B cell (primary cell): ENCODE measurements at regions not wholly inside any gene's neighbourhood (a gene's known extent, or its start where the extent isn't known, plus 50 kb on each side); places are given as distances from the start of the nearest gene placed in this dataset.
"Not testable (repeated sequence)": the region's sequence is repeated elsewhere in the genome, so short reads cannot be mapped to it uniquely, and the experiment has no call there.

Source experiments
- ATAC-seq: fragments of 200-7000 bp; cut with Tn5 transposase; one replicate; pipeline ENCODE4 v1.10.0; 2021; ENCODE audit warnings: low read depth, mild to moderate bottlenecking, moderate number of reproducible peaks, moderate library complexity
- CTCF ChIA-PET: fragments of 350-600 bp; sonication (Branson Sonifier 250); formaldehyde crosslinking; loops from one replicate; lab custom pipeline; 2021; ENCODE audit warnings: antibody characterized with exemption, inconsistent platforms; lab: Charles Lee
- POLR2A ChIA-PET: fragments of 350-600 bp; sonication (Branson Sonifier 250); formaldehyde crosslinking; loops from one replicate; lab custom pipeline; 2021; ENCODE audit warnings: antibody characterized with exemption; lab: Charles Lee
- DNase-seq: peaks from one replicate; pipeline ENCODE4 v3.0.0; 2013
- H2AFZ ChIP-seq: 2 replicates; pipeline ENCODE4 v1.6.1; 2012; ENCODE audit warnings: mild to moderate bottlenecking, low read depth, low read length; ENCODE audit not compliant: insufficient read depth, poor library complexity, severe bottlenecking
- H3K27ac ChIP-seq, 2 donors: 1 replicate in 1 of 2; 2 replicates in 1 of 2; pipeline ENCODE4 v1.5.1; 2012 to 2013; ENCODE audit warnings: low read length in 2 of 2, mild to moderate bottlenecking in 2 of 2, moderate library complexity in 1 of 2
- H3K27me3 ChIP-seq, 4 experiments: fragments of 200-600 bp in 1 of 4; sonication (generic) in 1 of 4; replicated peaks in 1 of 4; 1 replicate in 2 of 4; 2 replicates in 2 of 4; pipeline versions ENCODE4 v1.6.1 to v1.7.0; 2013 to 2016; ENCODE audit warnings: low read length in 3 of 4, mild to moderate bottlenecking in 2 of 4, mixed read lengths in 1 of 4, moderate library complexity in 1 of 4; ENCODE audit not compliant: insufficient read depth in 4 of 4, control insufficient read depth in 3 of 4; ENCODE audit errors: control extremely low read depth in 1 of 4
- H3K36me3 ChIP-seq, 2 experiments: replicated peaks in 1 of 2; 1 replicate in 1 of 2; 2 replicates in 1 of 2; pipeline versions ENCODE4 v1.6.1 to v1.7.1; 2013; ENCODE audit warnings: low read length in 1 of 2; ENCODE audit not compliant: insufficient read depth in 2 of 2, control insufficient read depth in 1 of 2; ENCODE audit errors: control extremely low read depth in 1 of 2, extremely low read depth in 1 of 2
- H3K4me1 ChIP-seq, 2 donors: fragments of 200-600 bp in 1 of 2; sonication (generic) in 1 of 2; 1 replicate in 1 of 2; 2 replicates in 1 of 2; pipeline versions ENCODE4 v1.5.1 to v1.6.1; 2013 to 2017; ENCODE audit warnings: low read length in 2 of 2; ENCODE audit not compliant: control insufficient read depth in 2 of 2, insufficient read depth in 2 of 2
- H3K4me2 ChIP-seq: replicated peaks from 2 replicates; pipeline ENCODE3; 2012; ENCODE audit warnings: mild to moderate bottlenecking, low read depth, low read length; ENCODE audit not compliant: poor library complexity, severe bottlenecking
- H3K4me3 ChIP-seq, 5 experiments: fragments of 200-600 bp in 1 of 5; sonication (generic) in 1 of 5; 1 replicate in 3 of 5; 2 replicates in 2 of 5; pipeline versions ENCODE4 v1.5.1 to v1.7.0; 2011 to 2016; ENCODE audit warnings: low read length in 4 of 5, mild to moderate bottlenecking in 4 of 5, low read depth in 2 of 5, control low read depth in 1 of 5, moderate library complexity in 1 of 5; ENCODE audit not compliant: insufficient read depth in 1 of 5; ENCODE audit errors: control extremely low read depth in 1 of 5, extremely low read depth in 1 of 5
- H3K79me2 ChIP-seq: fragments of 200-600 bp; sonication (generic); one replicate; pipeline ENCODE4 v1.6.0; 2016; ENCODE audit warnings: low read length; ENCODE audit not compliant: control insufficient read depth, insufficient read depth
- H3K9ac ChIP-seq: fragments of 200-600 bp; sonication (generic); 2 replicates; pipeline ENCODE4 v1.6.1; 2017; ENCODE audit warnings: mild to moderate bottlenecking, low read length, moderate library complexity
- H3K9me3 ChIP-seq, 3 donors: one replicate each; pipeline versions ENCODE4 v1.6.1 to v1.7.1; 2013; ENCODE audit warnings: low read length in 2 of 3; ENCODE audit not compliant: control insufficient read depth in 2 of 3, insufficient read depth in 1 of 3; ENCODE audit errors: control extremely low read depth in 1 of 3
- H4K20me1 ChIP-seq: 2 replicates; pipeline ENCODE4 v1.6.0; 2012; ENCODE audit warnings: mild to moderate bottlenecking, low read length; ENCODE audit not compliant: insufficient read depth, control insufficient read depth, poor library complexity, severe bottlenecking
- H3K27ac Mint-ChIP-seq: one replicate; pipeline ENCODE4 v1.8.0; 2021; ENCODE audit warnings: mixed read lengths
- H3K27me3 Mint-ChIP-seq: one replicate; pipeline ENCODE4 v1.8.0; 2021; ENCODE audit warnings: mixed read lengths
- H3K4me1 Mint-ChIP-seq: one replicate; pipeline ENCODE4 v1.8.0; 2021; ENCODE audit warnings: mixed read lengths
- H3K4me3 Mint-ChIP-seq: one replicate; pipeline ENCODE4 v1.8.0; 2021; ENCODE audit warnings: mixed read lengths
- H3K9me3 Mint-ChIP-seq: one replicate; pipeline ENCODE4 v1.8.0; 2022; ENCODE audit warnings: mixed read lengths; ENCODE audit not compliant: insufficient read depth
- CTCF ChIP-seq: fragments of 200-600 bp; IDR thresholded peaks from one replicate; pipeline ENCODE4 v1.8.0; 2022; ENCODE audit warnings: antibody characterized with exemption, mild to moderate bottlenecking
- EZH2 ChIP-seq: IDR thresholded peaks from 2 replicates; pipeline ENCODE4 v1.6.1; 2012; ENCODE audit warnings: borderline replicate concordance, low read depth, mild to moderate bottlenecking, moderate library complexity, low read length; ENCODE audit not compliant: insufficient read depth, poor library complexity, severe bottlenecking
- WGBS: methylation state at CpG from one replicate; pipeline ENCODE4 v1.1.5; 2013; ENCODE audit warnings: missing lambda C conversion rate; ENCODE audit not compliant: insufficient coverage; 5-methylcytosine and 5-hydroxymethylcytosine counted together
- intact Hi-C: fragments of 100-400 bp; cut with micrococcal nuclease; formaldehyde crosslinking; loops from one replicate; pipeline ENCODE4 v1.10.0; 2022

GRCh38 chr2:228575897-228576296 is 394.4 kb upstream of the SPHKAP start:
- no peak for ATAC-seq
- ChIA-PET CTCF (no interaction called here), POLR2A (no interaction called here)
- DNase-seq: no peak
- no peaks in the 10 kb centered on the region for H3K4me1 ChIP-seq
- H3K27ac ChIP-seq: no peak overlapping the region
- H3K36me3 ChIP-seq: no peaks in the 10 kb centered on the region
- H2AFZ ChIP-seq: no peak overlapping the region
- no peaks in the 10 kb centered on the region for H3K27me3 ChIP-seq
- H3K27ac Mint-ChIP-seq: no peak overlapping the region
- TF ChIP-seq CTCF (no peak), EZH2 (no peak)
- H4K20me1 ChIP-seq: no peaks in the 10 kb centered on the region
- intact Hi-C loops: no loop called here
- no peaks in the 10 kb centered on the region for H3K9me3 ChIP-seq
- no peaks in the 10 kb centered on the region for H3K79me2 ChIP-seq
- WGBS: 100% methylated on average over 1 of the region's 1 CpG
- no peak overlapping the region for H3K9ac ChIP-seq
- H3K9me3 Mint-ChIP-seq: no peaks in the 10 kb centered on the region
- no peak overlapping the region for H3K4me3 Mint-ChIP-seq
- no peaks in the 10 kb centered on the region for H3K27me3 Mint-ChIP-seq
- no peaks in the 10 kb centered on the region for H3K4me1 Mint-ChIP-seq
- H3K4me2 ChIP-seq: no peak overlapping the region
- no peak overlapping the region for H3K4me3 ChIP-seq

GRCh38 chr2:228568275-228568674 is 386.8 kb upstream of the SPHKAP start:
- POLR2A ChIA-PET, H3K4me2 ChIP-seq: not testable (repeated sequence)

More at GRCh38 chr2:228568275-228568674, 386.8 kb upstream of the SPHKAP start:
- H3K27ac Mint-ChIP-seq, H3K79me2 ChIP-seq, H3K27ac ChIP-seq, H3K27me3 ChIP-seq, H3K4me1 ChIP-seq, H3K9ac ChIP-seq, H3K4me1 Mint-ChIP-seq, H3K27me3 Mint-ChIP-seq, H4K20me1 ChIP-seq, H3K4me3 ChIP-seq, H3K36me3 ChIP-seq, CTCF ChIA-PET, H3K9me3 Mint-ChIP-seq, ATAC-seq, DNase-seq, intact Hi-C loops, H3K9me3 ChIP-seq, H2AFZ ChIP-seq, H3K4me3 Mint-ChIP-seq: not testable (repeated sequence)
- 86% methylated on average over 15 of the region's 28 CpGs for WGBS
